ENCODE measurements at regions not wholly inside any gene's neighbourhood (a gene's known extent, or its start where the extent isn't known, plus 50 kb on each side); places are given as distances from the start of the nearest gene placed in this dataset.

DNA sequence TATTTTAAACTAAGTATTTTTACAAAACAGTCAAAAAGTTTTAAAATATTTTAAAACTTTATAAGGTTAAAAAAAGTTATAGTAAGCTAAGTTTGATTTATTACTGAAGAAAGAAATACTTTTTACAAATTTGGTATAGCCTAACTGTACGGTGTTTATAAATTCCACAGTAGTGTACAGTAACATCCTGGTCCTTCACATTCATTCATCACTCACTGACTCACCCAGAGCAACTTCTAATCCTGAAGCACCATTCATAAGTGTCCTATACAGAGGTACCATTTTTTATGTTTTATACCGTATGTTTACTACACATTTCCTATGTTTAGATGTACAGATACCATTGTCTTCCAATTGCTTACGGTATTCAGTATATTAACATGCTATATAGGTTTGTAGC is 170.0 kb downstream of the KLHL28 start:
- in situ Hi-C loops (cut with MboI) (no loop called here), intact Hi-C loops (cut with micrococcal nuclease) (no loop called here)
- no peak overlapping the region for H2AFZ ChIP-seq (ENCODE audit: low read depth, low read length)
- no peaks in the 10 kb centered on the region for H3K79me2 ChIP-seq (ENCODE audit: control insufficient read depth, insufficient read depth, low read length)
- no peaks in the 10 kb centered on the region for H3K9me3 ChIP-seq (replicated peaks; ENCODE audit: control insufficient read depth, insufficient read depth, low read depth, low read length)
- WGBS (ENCODE audit: insufficient coverage, low coverage, missing lambda C conversion rate) = 0% methylated on average over 3 of the region's 3 CpGs
- no TSS peak for BruUV-seq (replicated peaks)
- no peak for DNase-seq (ENCODE audit: extremely low read depth in 1 of 4, low spot score in 3 of 4)
- no peak overlapping the region for H3K4me2 ChIP-seq (ENCODE audit: insufficient read depth, low read length)
- H3K4me3 ChIP-seq = no peak overlapping the region
- CTCF ChIA-PET (ENCODE audit: low intra/inter-chr PET ratio) = no interaction called here
- no peak for TF ChIP-seq NCOA2 (IDR thresholded peaks at IDR 0.05; ENCODE audit: partially characterized antibody in 2 of 2)
- no peak for TF ChIP-seq THRB (CRISPR knock-in tag; conservative IDR thresholded peaks at IDR 0.05)
- no peak for TF ChIP-seq ZNF785 (CRISPR knock-in tag; IDR thresholded peaks at IDR 0.05)
- H3K9me1 ChIP-seq (ENCODE audit: control insufficient read depth, insufficient read depth, low read length) = no peaks in the 10 kb centered on the region
- POLR2A ChIA-PET = no interaction called here
- no peak overlapping the region for H3K9ac ChIP-seq (ENCODE audit: insufficient read depth in 1 of 2, low read depth in 2 of 2, low read length in 2 of 2)
- no peak for ATAC-seq
- H3K27me3 ChIP-seq (ENCODE audit: control insufficient read depth in 2 of 2, insufficient read depth in 2 of 2, low read length in 2 of 2) = no peaks in the 10 kb centered on the region
- H3K27ac ChIP-seq (ENCODE audit: extremely low read depth, low read depth, low read length) = no peak overlapping the region
- H4K20me1 ChIP-seq (replicated peaks; ENCODE audit: control insufficient read depth, insufficient read depth, low read length) = no peaks in the 10 kb centered on the region
- FAIRE-seq = no peak
- H3K36me3 ChIP-seq (ENCODE audit: control insufficient read depth, insufficient read depth, low read length) = no peaks in the 10 kb centered on the region
- H3K4me1 ChIP-seq (replicated peaks in 1 of 2; ENCODE audit: control insufficient read depth in 2 of 2, insufficient read depth in 2 of 2, low read length in 2 of 2) = no peaks in the 10 kb centered on the region

- BruUV-seq (replicated peaks) = no TSS peak
- no peak overlapping the region for H3K4me2 ChIP-seq (ENCODE audit: insufficient read depth, low read length)
- no peak for DNase-seq (ENCODE audit: extremely low read depth in 1 of 4, low spot score in 3 of 4)
- no peaks in the 10 kb centered on the region for H3K79me2 ChIP-seq (ENCODE audit: control insufficient read depth, insufficient read depth, low read length)
- H4K20me1 ChIP-seq (replicated peaks; ENCODE audit: control insufficient read depth, insufficient read depth, low read length) = no peaks in the 10 kb centered on the region
- intact Hi-C loops (cut with micrococcal nuclease) (no loop called here), in situ Hi-C loops (cut with MboI) (no loop called here)
- H3K9me1 ChIP-seq (ENCODE audit: control insufficient read depth, insufficient read depth, low read length) = no peaks in the 10 kb centered on the region
- no peak for ATAC-seq
- no peak overlapping the region for H2AFZ ChIP-seq (ENCODE audit: low read depth, low read length)
- CTCF ChIA-PET (ENCODE audit: low intra/inter-chr PET ratio) = no interaction called here
- no peak overlapping the region for H3K27ac ChIP-seq (ENCODE audit: extremely low read depth, low read depth, low read length)
- H3K4me1 ChIP-seq (replicated peaks in 1 of 2; ENCODE audit: control insufficient read depth in 2 of 2, insufficient read depth in 2 of 2, low read length in 2 of 2) = no peaks in the 10 kb centered on the region
- no peak for FAIRE-seq
- H3K36me3 ChIP-seq (ENCODE audit: control insufficient read depth, insufficient read depth, low read length) = no peaks in the 10 kb centered on the region
- WGBS (ENCODE audit: insufficient coverage, low coverage, missing lambda C conversion rate) = 11% methylated on average over 1 of the region's 1 CpG
- H3K9ac ChIP-seq (ENCODE audit: insufficient read depth in 1 of 2, low read depth in 2 of 2, low read length in 2 of 2) = no peak overlapping the region
- no peaks in the 10 kb centered on the region for H3K9me3 ChIP-seq (replicated peaks; ENCODE audit: control insufficient read depth, insufficient read depth, low read depth, low read length)
- no peak overlapping the region for H3K4me3 ChIP-seq
- POLR2A ChIA-PET = no interaction called here
- no peaks in the 10 kb centered on the region for H3K27me3 ChIP-seq (ENCODE audit: control insufficient read depth in 2 of 2, insufficient read depth in 2 of 2, low read length in 2 of 2)
- TF ChIP-seq NFE2 (IDR thresholded peaks at IDR 0.05; ENCODE audit: low read depth) (no peak), THRB (CRISPR knock-in tag; conservative IDR thresholded peaks at IDR 0.05) (no peak), RHOXF2B (CRISPR knock-in tag; conservative IDR thresholded peaks at IDR 0.05) (no peak), ZNF778 (CRISPR knock-in tag; IDR thresholded peaks at IDR 0.05) (no peak), FUS (optimal IDR thresholded peaks at IDR 0.05; ENCODE audit: low read depth, low read length) (no peak), ZNF124 (CRISPR knock-in tag; IDR thresholded peaks at IDR 0.05) (no peak), IRF9 (tag; IDR thresholded peaks at IDR 0.05) (no peak), ZNF408 (CRISPR knock-in tag; IDR thresholded peaks at IDR 0.05; ENCODE audit: low read depth) (no peak), TCFL5 (CRISPR knock-in tag; conservative IDR thresholded peaks at IDR 0.05) (no peak), NELFE (IDR thresholded peaks at IDR 0.05; ENCODE audit: insufficient read depth, insufficient read length) (no peak), NCOR1 (IDR thresholded peaks at IDR 0.05) (no peak), MEF2D (tag; conservative IDR thresholded peaks at IDR 0.05; ENCODE audit: low read depth) (no peak), TAL1 (IDR thresholded peaks at IDR 0.05) (no peak), MTF1 (CRISPR knock-in tag; IDR thresholded peaks at IDR 0.05; ENCODE audit: borderline replicate concordance) (no peak)
These were observed 173.1 kb downstream of the KLHL28 start for GRCh38 chr14:44788612-44789011.

All from K562 (cell line).